Memory B cell (primary cell): ENCODE measurements at regions not wholly inside any gene's neighbourhood (a gene's known extent, or its start where the extent isn't known, plus 50 kb on each side); places are given as distances from the start of the nearest gene placed in this dataset.
"Not testable (repeated sequence)": the region's sequence is repeated elsewhere in the genome, so short reads cannot be mapped to it uniquely, and the experiment has no call there.

Source experiments
- ATAC-seq: fragments of 150-1000 bp; cut with Tn5 transposase; 2 replicates; pipeline ENCODE4 v1.10.0; 2021; ENCODE audit warnings: low read depth, mild to moderate bottlenecking, moderate library complexity
- DNase-seq, 2 donors: peaks; one replicate each; pipeline ENCODE4 v3.0.0; 2022; ENCODE audit warnings: low spot score in 2 of 2
- H3K27ac Mint-ChIP-seq: one replicate; pipeline ENCODE4 v1.8.0; 2022; ENCODE audit warnings: mild to moderate bottlenecking, moderate library complexity, mixed read lengths
- H3K27me3 Mint-ChIP-seq: one replicate; pipeline ENCODE4 v1.8.0; 2022; ENCODE audit warnings: mixed read lengths
- H3K36me3 Mint-ChIP-seq: one replicate; pipeline ENCODE4 v1.8.0; 2022; ENCODE audit warnings: mild to moderate bottlenecking, mixed read lengths
- H3K4me1 Mint-ChIP-seq: one replicate; pipeline ENCODE4 v1.8.0; 2022; ENCODE audit warnings: mixed read lengths
- H3K4me3 Mint-ChIP-seq: one replicate; pipeline ENCODE4 v1.8.0; 2022; ENCODE audit warnings: mild to moderate bottlenecking, moderate library complexity, mixed read lengths
- H3K9me3 Mint-ChIP-seq: one replicate; pipeline ENCODE4 v1.8.0; 2022; ENCODE audit warnings: mixed read lengths

DNA sequence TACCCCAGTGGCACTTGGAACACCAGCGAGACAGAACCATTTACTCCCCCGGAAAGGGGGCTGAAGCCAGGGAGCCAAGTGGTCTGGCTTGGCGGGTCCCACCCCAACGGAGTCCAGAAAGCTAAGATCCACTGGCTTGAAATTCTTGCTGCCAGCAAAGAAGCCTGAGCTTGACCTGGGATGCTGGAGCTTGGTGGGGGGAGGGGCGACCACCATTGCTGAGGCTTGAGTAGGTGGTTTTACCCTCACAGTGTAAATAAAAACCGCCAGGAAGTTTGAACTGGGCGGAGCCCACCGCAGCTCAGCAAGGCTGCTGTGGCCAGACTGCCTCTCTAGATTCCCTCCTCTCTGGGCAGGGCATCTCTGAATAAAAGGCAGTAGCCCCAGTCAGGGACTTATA is 62.8 kb downstream of the RPS24 start:
- not testable (repeated sequence) for H3K27me3 Mint-ChIP-seq, H3K4me1 Mint-ChIP-seq, DNase-seq, ATAC-seq, H3K27ac Mint-ChIP-seq, H3K9me3 Mint-ChIP-seq, H3K4me3 Mint-ChIP-seq, H3K36me3 Mint-ChIP-seq

DNA sequence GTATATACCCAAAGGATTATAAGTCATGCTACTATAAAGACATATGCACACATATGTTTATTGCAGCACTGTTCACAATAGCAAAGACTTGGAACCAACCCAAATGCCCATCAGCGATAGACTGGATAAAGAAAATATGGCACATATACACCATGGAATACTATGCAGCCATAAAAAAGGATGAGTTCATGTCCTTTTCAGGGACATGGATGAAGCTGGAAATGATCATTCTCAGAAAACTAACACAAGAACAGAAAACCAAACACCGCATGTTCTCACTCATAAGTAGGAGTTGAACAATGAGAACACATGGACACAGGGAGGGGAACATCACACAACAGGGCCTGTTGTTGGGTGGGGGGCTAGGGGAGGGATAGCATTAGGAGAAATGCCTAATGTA is 68.9 kb downstream of the RPS24 start:
- not testable (repeated sequence) for H3K4me3 Mint-ChIP-seq, H3K4me1 Mint-ChIP-seq, H3K36me3 Mint-ChIP-seq, H3K27ac Mint-ChIP-seq, ATAC-seq, H3K27me3 Mint-ChIP-seq, DNase-seq
- peaks cover 13% of the 10 kb centered on the region for H3K9me3 Mint-ChIP-seq

DNA sequence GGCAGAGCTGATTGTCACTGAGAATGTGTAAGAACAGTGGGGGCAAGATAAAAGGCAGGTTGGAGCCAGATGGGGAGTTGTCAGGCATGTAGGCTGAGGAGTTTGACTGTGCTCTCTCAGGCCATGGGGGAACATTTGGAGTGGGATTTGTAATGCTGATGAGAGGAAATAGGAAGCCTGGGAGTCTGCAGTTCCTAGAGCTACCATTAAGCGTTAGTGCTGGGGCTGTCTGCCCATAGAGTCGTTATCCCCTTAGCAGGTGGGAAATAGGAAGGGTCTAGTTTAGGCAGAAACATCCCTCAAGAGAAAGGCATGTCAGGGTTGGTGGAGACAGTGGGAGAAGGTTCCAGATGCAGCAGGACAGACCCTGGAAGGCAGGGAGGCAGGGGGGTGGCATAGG is 75.5 kb downstream of the RPS24 start:
- no peak overlapping the region for H3K4me3 Mint-ChIP-seq
- no peaks in the 10 kb centered on the region for H3K4me1 Mint-ChIP-seq
- DNase-seq (no peak), ATAC-seq (no peak)
- H3K27ac Mint-ChIP-seq = no peak overlapping the region
- H3K9me3 Mint-ChIP-seq = peaks cover 7% of the 10 kb centered on the region
- peaks cover 7% of the 10 kb centered on the region for H3K27me3 Mint-ChIP-seq
- no peaks in the 10 kb centered on the region for H3K36me3 Mint-ChIP-seq

DNA sequence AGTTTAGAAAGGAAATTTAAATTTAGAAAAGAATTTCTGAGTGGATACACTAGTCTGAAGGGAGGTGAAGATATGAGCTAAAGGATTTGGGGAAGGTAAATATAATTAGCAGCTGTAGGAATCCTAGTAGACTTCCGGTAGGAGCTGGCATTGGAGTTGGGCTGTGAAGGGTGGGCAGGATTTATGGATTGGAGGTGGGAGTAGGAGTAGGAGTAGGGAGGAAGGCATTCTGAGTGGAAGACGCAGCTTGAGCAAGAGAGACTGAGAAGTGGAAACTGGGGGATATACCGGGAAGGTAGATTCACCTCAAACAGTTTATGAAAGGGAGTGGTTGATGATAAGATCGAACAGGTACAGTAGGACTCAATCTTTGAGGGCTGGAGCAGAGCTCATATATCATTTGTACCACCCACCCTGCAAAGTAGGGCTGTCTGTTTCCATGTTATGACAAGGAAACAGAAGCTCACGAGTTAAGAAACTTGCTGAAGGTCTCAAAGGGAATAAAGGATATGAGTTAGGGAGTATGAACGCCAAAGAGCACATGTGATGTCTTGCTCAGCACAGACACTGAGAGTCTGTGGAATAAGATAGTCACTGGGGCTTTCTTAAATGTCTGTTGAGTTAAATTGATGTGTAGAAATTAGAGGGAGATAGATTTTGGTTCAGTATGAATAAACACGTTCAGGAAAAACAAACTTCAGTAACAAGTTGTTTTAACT is 81.6 kb downstream of the RPS24 start:
- no peaks in the 10 kb centered on the region for H3K4me1 Mint-ChIP-seq
- H3K9me3 Mint-ChIP-seq = peaks cover 6% of the 10 kb centered on the region
- ATAC-seq = no peak
- no peak overlapping the region for H3K4me3 Mint-ChIP-seq
- H3K36me3 Mint-ChIP-seq = peaks cover 2% of the 10 kb centered on the region
- H3K27me3 Mint-ChIP-seq = peaks cover 15% of the 10 kb centered on the region
- no peak for DNase-seq
- H3K27ac Mint-ChIP-seq = no peak overlapping the region

DNA sequence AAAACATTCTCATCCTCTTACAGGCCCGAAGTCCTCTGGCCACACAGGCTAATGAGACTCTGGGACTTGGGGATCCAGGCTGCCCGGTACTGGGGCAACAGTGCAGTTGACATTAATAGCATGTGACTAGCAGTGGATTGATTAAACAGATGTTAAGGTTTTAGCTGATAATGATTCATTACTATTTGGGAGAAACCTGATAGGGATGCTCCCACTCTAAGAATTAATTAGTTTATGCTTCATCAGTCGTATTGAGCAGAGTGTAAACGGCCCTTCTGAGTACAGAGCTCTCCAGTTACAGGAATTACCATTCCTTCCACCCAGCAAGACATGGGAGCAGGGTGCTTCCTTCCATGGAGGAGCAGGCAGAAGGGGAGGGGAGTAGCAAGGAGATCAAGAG is 82.7 kb downstream of the RPS24 start:
- no peaks in the 10 kb centered on the region for H3K4me1 Mint-ChIP-seq
- ATAC-seq = no peak
- H3K9me3 Mint-ChIP-seq = peaks cover 7% of the 10 kb centered on the region
- peaks cover 2% of the 10 kb centered on the region for H3K36me3 Mint-ChIP-seq
- H3K27ac Mint-ChIP-seq = no peak overlapping the region
- H3K4me3 Mint-ChIP-seq = no peak overlapping the region
- H3K27me3 Mint-ChIP-seq = peaks cover 16% of the 10 kb centered on the region
- no peak for DNase-seq

DNA sequence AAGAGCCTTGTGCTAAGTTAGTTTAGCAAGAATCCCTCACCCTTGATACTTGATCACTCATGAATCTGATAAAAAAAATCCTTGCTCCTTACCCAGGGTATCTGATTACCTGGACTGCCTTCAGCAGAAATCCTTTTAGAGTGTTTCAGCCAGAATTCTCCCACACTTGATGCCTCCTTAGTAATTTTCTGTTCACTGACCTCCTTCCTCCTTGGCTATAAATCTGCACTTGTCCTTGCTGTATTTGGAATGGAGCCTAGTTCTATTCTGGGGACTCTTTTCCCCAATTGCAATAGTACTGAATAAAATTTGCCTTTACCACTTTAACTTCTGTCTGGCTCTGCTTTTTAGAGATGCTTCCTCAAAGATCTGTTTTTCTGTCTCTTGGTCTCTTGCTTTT is 84.9 kb downstream of the RPS24 start:
- Mint-ChIP-seq H3K27me3 (peaks cover 16% of the 10 kb centered on the region), H3K9me3 (peaks cover 14% of the 10 kb centered on the region)
- ATAC-seq = no peak

DNA sequence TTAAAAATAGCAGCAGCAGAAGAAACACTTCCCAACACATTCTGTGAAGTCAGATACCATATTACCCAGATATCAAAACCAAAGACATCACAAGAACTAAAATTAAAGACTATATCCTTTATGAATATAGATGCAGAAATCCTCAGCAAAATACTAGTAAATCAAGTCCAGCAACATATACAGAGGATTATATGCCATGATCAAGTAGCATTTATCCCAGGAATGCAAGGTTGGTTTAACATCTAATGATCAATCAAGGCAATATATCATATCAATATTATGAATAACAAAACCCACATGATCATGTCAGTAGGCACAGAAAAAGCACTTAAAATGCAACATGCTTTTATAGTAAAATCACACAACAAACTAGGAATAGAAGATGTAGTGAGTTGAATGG is 88.1 kb downstream of the RPS24 start:
- Mint-ChIP-seq H3K27me3 (peaks cover 14% of the 10 kb centered on the region), H3K4me1 (no peaks in the 10 kb centered on the region), H3K4me3 (no peak overlapping the region), H3K36me3 (peaks cover 2% of the 10 kb centered on the region), H3K9me3 (peaks cover 15% of the 10 kb centered on the region), H3K27ac (no peak overlapping the region)
- DNase-seq (no peak), ATAC-seq (no peak)

More for the DNA sequence above, 84.9 kb downstream of the RPS24 start:
- no peak for DNase-seq
- H3K27ac Mint-ChIP-seq = no peak overlapping the region
- no peak overlapping the region for H3K4me3 Mint-ChIP-seq
- peaks cover 2% of the 10 kb centered on the region for H3K36me3 Mint-ChIP-seq
- H3K4me1 Mint-ChIP-seq = no peaks in the 10 kb centered on the region

DNA sequence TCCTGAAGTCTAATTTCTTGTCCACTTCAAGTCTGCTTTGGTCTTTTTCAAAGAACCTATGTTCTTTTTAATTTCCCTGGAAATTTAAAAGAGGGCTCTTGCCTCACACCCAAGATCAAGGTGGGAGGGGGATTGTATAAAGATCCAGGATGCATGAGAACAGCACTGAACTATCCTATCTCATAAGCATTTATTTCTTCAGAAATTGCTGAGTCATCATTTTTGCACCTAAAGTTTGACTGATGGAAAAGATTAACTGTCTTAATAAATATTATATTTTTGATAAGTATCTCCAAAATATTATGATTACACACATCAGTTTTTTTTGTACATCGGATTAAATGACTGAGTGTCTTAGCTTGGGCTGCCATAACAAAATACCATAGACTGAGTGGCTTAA is 90.5 kb downstream of the RPS24 start:
- DNase-seq = no peak
- Mint-ChIP-seq H3K27ac (no peak overlapping the region), H3K4me3 (no peak overlapping the region), H3K4me1 (no peaks in the 10 kb centered on the region), H3K9me3 (peaks cover 12% of the 10 kb centered on the region), H3K27me3 (peaks cover 5% of the 10 kb centered on the region), H3K36me3 (no peaks in the 10 kb centered on the region)
- no peak for ATAC-seq

DNA sequence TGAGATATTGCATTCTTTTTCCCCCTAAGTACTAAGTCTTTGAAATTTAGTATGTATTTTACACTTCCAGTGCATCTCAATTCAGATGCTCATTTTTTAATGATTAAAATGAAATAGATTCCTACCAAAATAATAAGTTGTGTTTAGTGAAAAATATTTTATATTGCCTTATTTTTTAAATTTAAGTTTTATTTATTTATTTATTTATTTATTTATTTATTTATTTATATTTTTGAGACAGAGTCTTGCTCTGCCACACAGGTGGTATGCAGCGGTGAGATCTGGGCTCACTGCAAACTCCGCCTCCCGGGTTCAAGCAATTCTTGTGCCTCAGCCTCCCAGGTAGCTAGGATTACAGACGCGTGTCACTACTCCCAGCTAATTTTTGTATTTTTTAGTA is 95.5 kb downstream of the RPS24 start:
- Mint-ChIP-seq H3K4me1 (no peaks in the 10 kb centered on the region), H3K27ac (no peak overlapping the region), H3K27me3 (peaks cover 4% of the 10 kb centered on the region), H3K4me3 (no peak overlapping the region), H3K36me3 (no peaks in the 10 kb centered on the region), H3K9me3 (peaks cover 1% of the 10 kb centered on the region)
- no peak for DNase-seq
- no peak for ATAC-seq

DNA sequence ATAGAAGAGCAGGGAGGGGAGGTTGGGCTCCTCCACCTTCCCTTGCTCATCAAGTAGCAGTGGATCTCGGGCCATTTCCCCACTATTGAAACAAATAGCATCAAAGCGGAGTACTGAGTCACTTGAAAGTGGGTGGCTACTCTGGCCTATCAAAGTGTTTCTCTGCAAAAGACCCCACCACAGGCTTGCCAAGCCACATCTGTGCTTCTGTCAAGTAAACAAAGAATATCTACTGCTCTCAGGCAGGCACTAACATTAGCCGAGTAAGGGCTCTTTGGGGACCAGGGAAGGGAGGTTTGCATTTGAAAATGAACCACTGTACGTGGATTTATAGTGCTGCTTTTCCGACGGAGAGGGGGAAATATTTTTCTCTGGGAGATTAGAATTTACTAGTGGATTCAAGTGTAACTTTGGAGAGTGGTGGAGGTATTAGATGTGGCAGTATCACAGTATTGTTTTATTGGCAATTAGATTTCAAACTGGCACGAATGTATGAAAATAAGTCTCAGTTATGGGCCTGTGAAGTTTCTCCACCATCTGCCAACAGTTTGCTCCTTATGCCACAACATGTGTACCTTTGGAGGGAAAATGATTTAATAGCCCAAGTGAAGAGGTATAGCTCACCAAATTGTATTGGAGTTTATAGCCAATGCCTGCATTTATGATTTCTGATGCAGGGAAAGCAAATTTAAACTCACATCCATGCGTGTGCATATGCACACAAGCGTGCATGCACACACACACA is 97.5 kb downstream of the RPS24 start:
- DNase-seq (no peak), ATAC-seq (no peak)
- peaks cover 4% of the 10 kb centered on the region for H3K27me3 Mint-ChIP-seq
- H3K36me3 Mint-ChIP-seq = no peaks in the 10 kb centered on the region
- H3K9me3 Mint-ChIP-seq = no peaks in the 10 kb centered on the region
- no peak overlapping the region for H3K4me3 Mint-ChIP-seq
- no peak overlapping the region for H3K27ac Mint-ChIP-seq
- H3K4me1 Mint-ChIP-seq = no peaks in the 10 kb centered on the region

DNA sequence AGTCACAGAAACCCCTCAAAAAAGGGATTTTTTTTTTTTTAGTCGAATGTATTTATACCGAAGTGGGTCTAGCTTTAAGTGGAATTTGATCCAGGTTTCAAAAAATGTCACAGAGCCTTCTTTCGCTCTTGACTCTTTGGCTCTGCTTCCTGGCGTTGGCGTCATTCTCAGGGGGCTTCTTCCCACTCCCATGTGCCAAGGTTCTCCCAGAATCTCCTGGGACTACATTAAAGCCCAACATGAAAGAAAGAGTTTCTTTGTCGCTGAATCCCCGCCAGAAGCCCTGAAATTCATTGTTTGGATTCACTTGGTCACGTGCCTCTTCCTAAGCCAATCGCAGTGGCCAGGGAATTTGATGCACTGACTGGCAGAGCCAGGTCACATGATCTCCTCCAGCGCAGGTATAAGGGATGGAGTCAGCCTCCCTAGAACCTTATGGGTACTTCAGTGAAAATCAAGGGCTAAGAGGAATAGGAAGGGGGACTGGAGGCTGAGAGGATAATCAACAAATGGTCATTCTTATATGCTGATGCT is 101.2 kb downstream of the RPS24 start:
- no peaks in the 10 kb centered on the region for H3K4me1 Mint-ChIP-seq
- peaks cover 8% of the 10 kb centered on the region for H3K27me3 Mint-ChIP-seq
- peaks cover 3% of the 10 kb centered on the region for H3K9me3 Mint-ChIP-seq
- ATAC-seq = no peak
- H3K36me3 Mint-ChIP-seq = no peaks in the 10 kb centered on the region
- no peak overlapping the region for H3K27ac Mint-ChIP-seq
- no peak for DNase-seq
- H3K4me3 Mint-ChIP-seq = no peak overlapping the region

DNA sequence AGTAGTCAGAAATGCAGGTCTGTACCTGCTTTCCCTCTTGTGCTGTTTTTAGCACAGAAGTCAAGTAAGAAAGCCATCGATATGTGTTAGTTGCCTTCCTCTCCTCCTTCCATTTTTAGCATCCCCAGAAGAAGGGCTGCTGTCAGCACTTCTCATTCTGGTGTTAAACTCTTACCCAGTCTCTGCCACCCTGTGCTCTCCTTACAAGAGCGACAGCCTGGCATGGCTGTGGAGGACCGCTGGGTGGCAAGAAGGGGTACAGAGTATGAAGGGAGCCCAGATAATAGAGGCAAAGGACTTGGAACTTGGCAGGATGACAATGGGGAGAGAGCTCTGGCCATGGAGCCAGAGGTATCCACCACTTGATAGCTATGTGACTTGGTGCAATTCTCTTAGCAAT is 103.5 kb downstream of the RPS24 start:
- peaks cover 3% of the 10 kb centered on the region for H3K9me3 Mint-ChIP-seq
- no peaks in the 10 kb centered on the region for H3K4me1 Mint-ChIP-seq
- DNase-seq (no peak), ATAC-seq (no peak)
- H3K27me3 Mint-ChIP-seq = peaks cover 9% of the 10 kb centered on the region
- H3K4me3 Mint-ChIP-seq = no peak overlapping the region
- no peaks in the 10 kb centered on the region for H3K36me3 Mint-ChIP-seq
- no peak overlapping the region for H3K27ac Mint-ChIP-seq

DNA sequence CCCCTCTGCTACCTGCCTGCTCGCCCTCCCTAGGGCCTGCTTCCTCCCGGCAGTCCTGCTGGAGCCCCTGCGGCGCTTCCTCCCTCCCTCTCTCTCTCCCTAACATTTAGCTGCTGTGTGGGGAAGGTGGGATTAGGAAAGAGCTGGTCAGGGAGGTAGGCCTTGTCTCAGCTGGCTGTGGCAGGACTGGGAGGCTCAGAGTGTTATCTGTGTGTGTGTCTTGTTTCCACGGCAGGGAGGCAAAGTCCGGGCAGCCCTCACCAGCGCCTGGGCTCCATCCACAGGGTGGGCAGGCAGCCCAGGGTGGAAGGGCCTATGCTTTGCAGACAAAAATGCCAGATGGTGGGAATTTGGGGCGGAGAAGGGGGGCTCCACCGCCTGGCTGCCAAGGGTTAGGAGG is 105.7 kb downstream of the RPS24 start:
- Mint-ChIP-seq H3K4me1 (no peaks in the 10 kb centered on the region), H3K4me3 (no peak overlapping the region), H3K36me3 (no peaks in the 10 kb centered on the region), H3K27ac (no peak overlapping the region), H3K9me3 (peaks cover 3% of the 10 kb centered on the region), H3K27me3 (peaks cover 12% of the 10 kb centered on the region)
- no peak for DNase-seq
- no peak for ATAC-seq

DNA sequence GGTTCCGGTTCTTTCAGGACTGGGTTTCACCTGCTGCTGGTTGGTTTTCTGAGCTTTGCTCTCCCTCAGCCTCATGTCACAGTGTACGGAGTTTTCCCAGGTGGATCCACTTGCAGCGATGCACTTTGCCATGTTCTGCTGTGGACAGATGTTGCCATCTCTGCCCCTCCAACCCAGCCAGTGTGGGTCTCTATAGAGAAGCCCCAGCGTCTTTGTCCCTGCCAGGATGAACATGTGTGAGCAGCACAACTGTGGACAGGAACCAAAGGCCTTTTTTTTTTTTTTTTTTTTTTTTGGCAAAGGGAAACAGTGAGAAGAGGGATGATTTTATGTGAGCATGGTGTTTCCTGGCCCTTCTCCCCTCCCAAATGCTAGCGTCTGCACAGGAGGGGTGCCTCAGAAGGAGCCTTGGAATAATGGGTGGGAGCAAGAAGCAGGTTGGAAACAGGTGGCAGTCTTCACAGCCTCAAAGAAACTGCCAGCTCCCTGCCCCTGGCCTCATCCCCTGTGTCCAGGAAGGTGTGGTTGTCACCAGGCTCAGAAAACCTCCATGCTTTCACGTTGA is 106.5 kb downstream of the RPS24 start:
- no peaks in the 10 kb centered on the region for H3K36me3 Mint-ChIP-seq
- no peak overlapping the region for H3K27ac Mint-ChIP-seq
- DNase-seq (no peak), ATAC-seq (no peak)
- peaks cover 17% of the 10 kb centered on the region for H3K27me3 Mint-ChIP-seq
- H3K4me1 Mint-ChIP-seq = no peaks in the 10 kb centered on the region
- H3K9me3 Mint-ChIP-seq = peaks cover 3% of the 10 kb centered on the region
- no peak overlapping the region for H3K4me3 Mint-ChIP-seq
